ENCODE measurements at regions not wholly inside any gene's neighbourhood (a gene's known extent, or its start where the extent isn't known, plus 50 kb on each side); places are given as distances from the start of the nearest gene placed in this dataset.
"Not testable (repeated sequence)": the region's sequence is repeated elsewhere in the genome, so short reads cannot be mapped to it uniquely, and the experiment has no call there.

DNA sequence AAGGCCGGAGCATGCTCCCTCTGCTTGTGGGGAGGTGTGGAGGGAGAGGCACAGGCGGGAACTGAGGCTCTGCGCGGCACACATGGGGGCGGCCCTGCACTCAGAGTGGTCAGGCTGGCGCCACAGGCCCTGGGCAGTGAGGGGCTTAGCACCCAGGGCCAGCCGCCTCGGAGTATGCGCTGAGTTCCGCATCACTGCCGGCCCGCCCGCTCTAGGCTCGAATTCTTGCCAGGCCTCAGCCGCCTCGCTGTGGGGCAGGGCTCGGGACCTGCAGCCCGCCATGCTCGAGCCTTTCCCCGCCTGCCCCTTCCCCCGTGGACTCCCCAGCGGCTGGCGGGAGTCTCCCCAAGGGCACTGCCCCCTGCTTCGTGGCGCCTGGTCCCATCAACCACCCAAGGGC lies 905.9 kb downstream of the SPATA31A6 start:
- not testable (repeated sequence) for H3K36me3 ChIP-seq (ENCODE audit: insufficient read depth, low read length); H3K27ac ChIP-seq; H3K9ac ChIP-seq (ENCODE audit: insufficient read length); DNase-seq (ENCODE audit: low read depth, low spot score); H3K4me3 ChIP-seq; H3K9me3 ChIP-seq (ENCODE audit: low read depth, low read length)

DNA sequence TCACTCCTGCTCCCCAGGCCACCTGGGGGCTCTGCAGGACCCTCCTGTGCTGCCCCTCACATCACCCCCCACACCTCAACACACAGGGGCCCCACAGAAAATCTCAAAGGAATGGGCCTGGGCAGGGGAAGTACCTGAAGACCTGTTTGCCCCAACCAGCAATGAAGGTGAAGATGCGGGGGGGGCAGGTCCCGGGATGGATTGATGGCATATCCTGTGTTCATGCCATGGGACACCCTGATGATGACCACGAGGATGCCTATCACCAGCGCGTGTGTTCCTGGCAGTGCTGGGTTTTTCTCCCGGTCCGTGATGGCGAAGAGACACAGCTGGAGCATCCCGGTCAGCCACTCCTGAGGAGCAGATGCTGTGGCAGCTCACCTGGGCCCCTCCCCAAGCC lies 926.9 kb downstream of the SPATA31A6 start:
- H3K4me3 ChIP-seq; H3K27ac ChIP-seq; H3K9me3 ChIP-seq (ENCODE audit: low read depth, low read length); DNase-seq (ENCODE audit: low read depth, low spot score); H3K9ac ChIP-seq (ENCODE audit: insufficient read length); H3K36me3 ChIP-seq (ENCODE audit: insufficient read depth, low read length): not testable (repeated sequence)

DNA sequence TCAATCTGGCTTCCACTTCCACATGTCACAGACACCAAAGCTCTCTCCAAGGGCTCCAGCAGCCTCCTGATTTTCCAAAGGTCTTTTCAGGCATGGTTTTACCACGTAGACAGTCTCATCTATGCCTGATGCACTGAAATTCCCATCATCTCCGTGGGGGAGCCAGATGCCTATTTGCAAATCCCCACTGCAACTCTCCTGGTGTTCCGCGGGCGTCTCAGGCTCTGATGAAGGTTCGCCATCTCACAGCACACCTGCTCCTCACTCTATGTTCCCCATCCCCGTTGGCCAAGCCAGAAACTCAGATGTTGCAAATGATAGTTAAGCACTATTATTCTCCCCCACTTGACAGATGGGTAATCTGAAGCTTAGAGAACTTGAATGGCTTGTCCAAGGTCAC lies 929.4 kb downstream of the SPATA31A6 start:
- not testable (repeated sequence) for H3K9ac ChIP-seq (ENCODE audit: insufficient read length); H3K4me3 ChIP-seq; H3K27ac ChIP-seq; DNase-seq (ENCODE audit: low read depth, low spot score); H3K36me3 ChIP-seq (ENCODE audit: insufficient read depth, low read length); H3K9me3 ChIP-seq (ENCODE audit: low read depth, low read length)

DNA sequence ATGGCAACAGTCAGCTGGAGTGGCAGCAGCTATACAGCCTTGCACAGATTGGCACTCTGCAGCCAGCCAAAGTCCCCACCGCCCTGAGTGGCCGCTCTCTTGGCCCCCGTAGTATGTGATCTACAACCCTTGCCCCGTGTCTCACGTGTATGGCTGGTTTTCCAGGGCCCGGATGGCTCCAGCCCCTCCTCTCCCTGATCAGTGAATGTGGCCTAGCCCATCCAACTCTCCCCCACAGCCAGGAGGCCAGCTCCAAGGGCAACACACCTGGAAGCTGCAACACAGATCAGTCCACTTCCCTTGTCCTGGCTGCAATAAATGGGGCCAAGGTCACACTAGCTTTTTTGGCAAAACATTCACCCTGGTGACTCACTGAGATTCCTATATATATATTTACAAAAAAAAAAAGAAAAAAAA lies 932.4 kb downstream of the SPATA31A6 start:
- DNase-seq (ENCODE audit: low read depth, low spot score); H3K4me3 ChIP-seq; H3K9me3 ChIP-seq (ENCODE audit: low read depth, low read length); H3K9ac ChIP-seq (ENCODE audit: insufficient read length); H3K27ac ChIP-seq; H3K36me3 ChIP-seq (ENCODE audit: insufficient read depth, low read length): not testable (repeated sequence)

DNA sequence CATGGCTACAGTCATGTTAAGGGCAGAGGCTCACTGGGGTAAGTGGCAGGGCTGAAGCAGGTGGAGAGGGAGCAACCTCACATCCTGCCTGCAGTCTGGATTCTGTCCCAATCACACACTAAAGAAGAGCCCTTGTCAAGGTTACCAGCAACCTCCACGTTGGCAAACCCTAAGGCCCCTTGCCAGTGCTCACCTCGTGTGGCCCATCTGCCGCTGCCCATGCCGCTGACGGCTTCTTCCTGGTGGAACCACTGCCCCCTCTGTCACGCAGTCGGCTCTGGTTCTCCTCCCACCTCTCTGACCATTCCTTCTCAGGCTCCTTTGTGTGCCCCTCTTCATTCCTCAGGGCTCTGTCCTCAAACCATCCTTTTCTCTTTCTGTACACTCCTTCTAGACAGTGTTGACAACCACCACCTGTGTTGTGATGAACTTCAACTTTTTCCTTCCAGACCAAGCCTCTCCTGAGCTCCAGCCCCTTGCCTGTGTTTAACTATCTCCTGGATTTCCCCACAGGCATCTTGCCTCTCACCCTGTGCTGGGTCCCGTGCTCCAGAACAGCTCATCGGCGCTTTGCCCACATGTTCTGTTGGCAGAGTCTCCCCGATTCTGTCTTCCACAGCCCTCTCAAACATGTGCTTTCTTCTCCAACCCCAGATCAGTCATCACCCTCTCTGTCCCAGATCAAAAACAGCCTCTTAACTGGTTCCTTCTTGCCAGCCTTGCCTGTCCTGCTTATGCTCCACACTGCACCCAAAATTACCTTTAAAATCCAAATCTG lies 934.8 kb downstream of the SPATA31A6 start:
- DNase-seq (ENCODE audit: low read depth, low spot score); H3K9me3 ChIP-seq (ENCODE audit: low read depth, low read length); H3K27ac ChIP-seq; H3K36me3 ChIP-seq (ENCODE audit: insufficient read depth, low read length); H3K4me3 ChIP-seq; H3K9ac ChIP-seq (ENCODE audit: insufficient read length): not testable (repeated sequence)

DNA sequence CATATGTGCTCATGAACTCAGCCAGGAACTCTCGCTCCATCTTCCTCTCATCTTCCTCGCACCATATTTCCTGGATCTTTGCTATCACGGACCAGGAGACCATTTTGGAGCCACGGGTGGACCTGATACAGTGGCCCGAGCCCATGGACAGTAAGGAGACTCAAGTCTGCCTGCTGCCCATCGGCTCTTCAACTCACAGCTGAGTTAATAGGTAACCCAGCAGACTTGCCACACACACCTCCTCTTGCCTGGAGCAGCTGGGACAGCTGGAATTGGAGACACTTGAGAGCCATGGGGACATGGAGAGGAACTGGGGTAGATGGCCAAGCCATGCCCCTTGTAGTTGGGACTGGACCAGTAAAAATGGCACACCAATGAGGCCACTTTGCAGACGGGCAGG lies 936.1 kb downstream of the SPATA31A6 start:
- not testable (repeated sequence) for H3K9ac ChIP-seq (ENCODE audit: insufficient read length); H3K4me3 ChIP-seq; H3K9me3 ChIP-seq (ENCODE audit: low read depth, low read length); DNase-seq (ENCODE audit: low read depth, low spot score); H3K36me3 ChIP-seq (ENCODE audit: insufficient read depth, low read length); H3K27ac ChIP-seq

DNA sequence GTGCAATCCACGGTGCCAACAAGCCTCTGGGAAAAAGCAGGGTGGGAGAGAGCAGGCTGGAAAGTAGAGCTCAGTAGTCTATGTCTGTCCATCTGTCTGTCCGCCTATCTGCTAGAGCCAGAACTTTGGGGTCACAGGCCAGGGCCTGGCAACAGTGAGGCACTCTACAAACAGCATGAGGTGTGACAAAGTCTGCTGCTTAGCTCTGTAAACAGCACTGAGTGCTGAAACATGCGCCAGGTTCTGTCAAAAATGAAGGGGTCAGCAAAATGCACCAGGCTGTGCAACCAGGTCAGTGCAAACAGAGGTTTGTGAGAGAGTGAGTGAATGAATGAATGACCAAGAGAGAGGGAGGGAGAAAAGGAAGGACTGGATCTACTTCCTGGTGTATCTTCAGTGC lies 936.5 kb downstream of the SPATA31A6 start:
- not testable (repeated sequence) for DNase-seq (ENCODE audit: low read depth, low spot score)

DNA sequence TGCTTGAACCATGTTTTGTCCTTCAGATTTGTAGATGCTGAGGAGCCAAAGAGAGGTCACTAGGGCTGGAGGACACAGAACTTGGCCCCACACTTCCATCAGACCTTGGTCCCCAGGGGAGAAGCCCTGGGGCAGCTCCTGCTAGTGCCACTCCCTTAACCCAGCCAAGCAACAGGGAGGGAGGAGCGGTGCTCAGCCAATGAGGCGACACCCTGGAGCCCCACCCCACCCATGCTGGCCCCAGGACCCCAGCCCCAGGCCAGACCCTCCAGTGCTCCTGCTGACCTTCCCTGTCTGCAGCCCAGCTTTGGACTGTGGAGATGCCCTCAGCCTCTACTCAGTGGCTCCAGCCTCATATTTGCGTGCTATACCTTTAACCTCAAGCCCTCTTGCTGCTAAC lies 942.4 kb downstream of the SPATA31A6 start:
- H3K9ac ChIP-seq (ENCODE audit: insufficient read length); H3K4me3 ChIP-seq; H3K36me3 ChIP-seq (ENCODE audit: insufficient read depth, low read length); H3K27ac ChIP-seq; H3K9me3 ChIP-seq (ENCODE audit: low read depth, low read length); DNase-seq (ENCODE audit: low read depth, low spot score): not testable (repeated sequence)

More for the DNA sequence above, 936.5 kb downstream of the SPATA31A6 start:
- H3K27ac ChIP-seq; H3K36me3 ChIP-seq (ENCODE audit: insufficient read depth, low read length); H3K9me3 ChIP-seq (ENCODE audit: low read depth, low read length); H3K9ac ChIP-seq (ENCODE audit: insufficient read length); H3K4me3 ChIP-seq: not testable (repeated sequence)

DNA sequence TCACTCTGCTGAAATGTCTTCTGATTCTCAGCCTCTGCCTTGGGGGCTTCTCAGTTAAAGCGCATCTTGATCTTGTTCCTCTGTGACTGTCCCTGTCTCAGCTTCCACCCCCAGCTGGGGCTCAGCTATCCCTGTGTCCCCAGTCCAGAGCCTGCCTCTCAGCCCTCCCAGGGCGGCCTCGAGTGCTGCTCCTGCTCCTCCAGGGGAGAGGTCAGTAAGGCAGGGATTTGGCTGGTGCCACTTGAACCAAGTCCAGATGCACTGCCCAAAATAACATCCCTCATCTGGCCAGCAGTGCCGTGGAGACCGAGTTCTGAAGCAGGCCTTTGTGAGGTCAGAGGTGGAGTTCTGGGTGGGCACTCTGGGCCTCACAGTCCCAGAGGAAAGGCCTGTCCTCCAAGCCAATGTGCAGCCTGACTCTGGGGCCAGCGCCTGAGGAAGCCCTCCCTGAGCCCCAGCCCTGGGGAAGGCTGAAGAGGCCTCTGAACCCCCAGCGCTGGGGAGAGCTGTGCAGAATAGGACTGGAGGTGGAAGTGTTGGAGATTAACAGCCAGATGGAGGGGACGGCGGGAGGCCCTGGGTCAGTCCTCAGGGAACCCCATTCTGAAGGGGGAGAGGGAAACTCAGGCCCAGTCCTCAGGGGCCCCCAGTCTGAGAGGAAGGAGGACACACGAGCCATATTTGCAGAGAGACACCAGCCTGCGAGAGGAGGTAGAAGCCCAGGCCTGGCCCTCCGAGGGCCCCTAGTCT lies 943.7 kb downstream of the SPATA31A6 start:
- not testable (repeated sequence) for H3K36me3 ChIP-seq (ENCODE audit: insufficient read depth, low read length); DNase-seq (ENCODE audit: low read depth, low spot score); H3K9ac ChIP-seq (ENCODE audit: insufficient read length); H3K27ac ChIP-seq; H3K4me3 ChIP-seq; H3K9me3 ChIP-seq (ENCODE audit: low read depth, low read length)

DNA sequence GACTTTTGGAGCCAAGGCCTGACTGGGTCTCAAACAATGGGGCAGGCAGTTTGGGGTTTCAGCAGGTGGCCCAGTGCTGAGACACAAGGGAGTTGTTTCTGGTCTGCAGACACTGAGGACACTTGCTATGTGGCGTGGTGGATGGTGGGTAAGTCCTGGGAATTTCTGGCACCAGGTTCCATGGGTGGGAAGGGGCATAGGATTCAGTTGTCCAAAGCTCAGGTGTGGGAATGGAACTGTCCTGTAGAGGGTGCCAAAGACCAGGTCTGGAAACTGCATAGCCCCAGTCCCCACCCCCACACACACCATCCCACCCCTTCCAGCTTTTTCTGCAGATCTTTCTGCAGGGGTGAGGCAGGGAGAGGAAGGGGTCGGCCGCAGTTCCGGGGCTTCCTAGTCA lies 944.5 kb downstream of the SPATA31A6 start:
- H3K27ac ChIP-seq; H3K36me3 ChIP-seq (ENCODE audit: insufficient read depth, low read length); H3K9ac ChIP-seq (ENCODE audit: insufficient read length); H3K4me3 ChIP-seq; H3K9me3 ChIP-seq (ENCODE audit: low read depth, low read length); DNase-seq (ENCODE audit: low read depth, low spot score): not testable (repeated sequence)

DNA sequence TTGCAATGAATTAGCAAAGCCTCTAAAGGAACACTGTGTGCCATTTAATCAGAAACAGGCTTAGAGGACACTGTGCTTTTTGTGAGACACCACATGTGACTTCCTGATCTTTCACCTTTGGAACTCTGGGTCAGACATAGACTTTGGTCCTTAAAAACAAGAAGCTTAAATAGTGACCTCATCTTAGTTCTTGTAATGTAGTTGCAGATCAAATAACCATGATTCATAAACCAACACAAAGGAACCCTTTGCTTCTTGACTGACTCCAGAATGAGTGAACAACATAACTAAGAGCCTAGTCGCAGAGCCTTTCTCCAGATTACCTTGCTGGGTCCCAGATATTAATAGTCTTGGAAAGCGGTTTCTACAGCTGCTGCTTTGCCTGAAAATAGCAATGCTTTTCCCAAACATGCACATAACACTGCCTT lies 947.3 kb downstream of the SPATA31A6 start:
- not testable (repeated sequence) for H3K4me3 ChIP-seq; H3K9me3 ChIP-seq (ENCODE audit: low read depth, low read length); H3K9ac ChIP-seq (ENCODE audit: insufficient read length); H3K36me3 ChIP-seq (ENCODE audit: insufficient read depth, low read length); H3K27ac ChIP-seq; DNase-seq (ENCODE audit: low read depth, low spot score)

DNA sequence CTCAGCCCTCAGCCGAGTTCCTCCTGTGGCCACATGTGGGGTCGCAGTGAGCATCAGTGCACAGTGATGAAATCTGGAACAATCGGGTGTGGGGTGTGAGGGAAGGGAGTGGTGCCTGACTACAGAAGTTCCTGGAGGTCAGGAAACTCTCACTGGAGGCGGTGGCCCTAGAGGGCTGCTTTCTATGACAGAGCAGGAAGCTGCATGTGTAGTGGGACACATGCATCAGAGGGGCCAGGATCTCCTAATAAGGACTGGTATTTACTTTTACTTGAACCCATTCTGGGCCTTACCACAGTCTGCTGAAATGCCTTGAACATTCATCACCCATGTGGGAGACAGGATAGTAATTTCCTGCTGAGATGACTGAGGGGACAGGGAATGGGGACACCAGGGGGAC lies 952.0 kb downstream of the SPATA31A6 start:
- H3K9me3 ChIP-seq (ENCODE audit: low read depth, low read length); DNase-seq (ENCODE audit: low read depth, low spot score); H3K27ac ChIP-seq; H3K9ac ChIP-seq (ENCODE audit: insufficient read length); H3K4me3 ChIP-seq; H3K36me3 ChIP-seq (ENCODE audit: insufficient read depth, low read length): not testable (repeated sequence)

DNA sequence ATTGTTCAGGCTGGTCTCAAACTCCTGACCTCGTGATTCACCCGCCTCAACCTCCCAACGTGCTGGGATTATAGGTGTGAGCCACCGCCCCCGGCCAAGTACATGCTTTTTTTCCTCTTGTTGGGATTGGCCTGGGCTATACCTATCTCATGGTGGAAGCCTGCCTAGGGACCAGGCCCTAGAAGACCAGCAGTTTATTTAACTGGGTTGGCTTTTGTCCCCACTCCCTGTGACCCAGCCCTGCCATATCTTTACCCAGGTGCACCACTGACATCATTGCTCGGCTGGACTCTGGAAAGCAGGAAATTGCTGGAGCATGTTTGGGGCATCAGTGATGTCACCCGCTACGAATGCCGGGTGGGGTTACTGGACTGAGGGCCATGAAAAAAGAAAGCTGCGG lies 955.5 kb downstream of the SPATA31A6 start:
- H3K27ac ChIP-seq: not testable (repeated sequence)

DNA sequence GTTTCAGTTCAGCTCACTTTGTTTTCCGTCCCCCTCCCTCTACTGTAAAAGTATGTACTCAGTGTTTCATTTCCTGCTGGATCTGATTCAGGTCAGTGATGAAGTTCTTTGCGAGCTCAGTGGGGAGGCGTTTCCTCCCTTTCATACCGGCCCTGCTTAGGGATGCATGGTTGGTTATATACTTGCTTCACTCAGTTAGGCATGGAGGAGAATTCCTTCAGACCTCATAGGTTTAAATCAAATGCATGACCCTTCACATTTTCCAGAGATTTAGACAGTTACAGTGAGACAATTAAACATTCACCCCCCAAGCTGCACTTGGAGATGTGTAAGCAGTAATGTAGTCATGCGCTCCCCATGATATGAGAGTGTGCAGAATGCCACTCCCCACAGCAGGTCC lies 955.9 kb downstream of the SPATA31A6 start:
- not testable (repeated sequence) for H3K4me3 ChIP-seq; H3K27ac ChIP-seq; H3K9ac ChIP-seq (ENCODE audit: insufficient read length); H3K36me3 ChIP-seq (ENCODE audit: insufficient read depth, low read length); DNase-seq (ENCODE audit: low read depth, low spot score); H3K9me3 ChIP-seq (ENCODE audit: low read depth, low read length)

More for the DNA sequence above, 955.5 kb downstream of the SPATA31A6 start:
- H3K9ac ChIP-seq (ENCODE audit: insufficient read length); H3K4me3 ChIP-seq; H3K9me3 ChIP-seq (ENCODE audit: low read depth, low read length); DNase-seq (ENCODE audit: low read depth, low spot score); H3K36me3 ChIP-seq (ENCODE audit: insufficient read depth, low read length): not testable (repeated sequence)
